ENCODE measurements at regions not wholly inside any gene's neighbourhood (a gene's known extent, or its start where the extent isn't known, plus 50 kb on each side); places are given as distances from the start of the nearest gene placed in this dataset.

DNA sequence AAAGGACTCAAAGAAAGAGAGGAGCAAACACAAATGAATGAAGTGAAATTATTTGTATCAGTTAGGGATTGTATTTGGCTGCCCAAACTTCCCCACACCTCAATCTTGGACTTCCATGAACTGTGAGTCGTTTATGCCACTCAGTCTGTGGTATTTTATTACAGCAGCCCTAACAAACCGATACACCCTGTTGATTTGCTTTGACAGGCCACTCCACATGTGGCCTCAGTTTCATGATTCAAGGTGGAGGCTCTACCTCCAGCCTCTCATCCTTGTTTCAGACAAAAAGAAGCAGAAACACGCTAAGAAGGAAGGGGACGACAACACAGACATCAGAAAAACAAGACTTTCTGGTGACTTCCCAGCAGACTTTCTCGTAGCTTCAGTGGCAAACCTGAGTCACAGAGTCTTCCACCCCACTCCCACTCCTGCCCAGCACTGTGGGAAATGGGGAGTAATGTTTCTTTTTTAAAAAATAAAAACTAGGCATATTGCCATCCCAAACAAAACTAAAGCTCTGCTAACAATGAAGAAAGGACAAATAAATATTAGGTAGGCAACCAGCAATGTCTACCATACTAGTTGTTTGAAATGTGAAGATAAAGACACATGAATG is 52.2 kb upstream of the ABCA1 start:
- TF ChIP-seq, protein P1, sequence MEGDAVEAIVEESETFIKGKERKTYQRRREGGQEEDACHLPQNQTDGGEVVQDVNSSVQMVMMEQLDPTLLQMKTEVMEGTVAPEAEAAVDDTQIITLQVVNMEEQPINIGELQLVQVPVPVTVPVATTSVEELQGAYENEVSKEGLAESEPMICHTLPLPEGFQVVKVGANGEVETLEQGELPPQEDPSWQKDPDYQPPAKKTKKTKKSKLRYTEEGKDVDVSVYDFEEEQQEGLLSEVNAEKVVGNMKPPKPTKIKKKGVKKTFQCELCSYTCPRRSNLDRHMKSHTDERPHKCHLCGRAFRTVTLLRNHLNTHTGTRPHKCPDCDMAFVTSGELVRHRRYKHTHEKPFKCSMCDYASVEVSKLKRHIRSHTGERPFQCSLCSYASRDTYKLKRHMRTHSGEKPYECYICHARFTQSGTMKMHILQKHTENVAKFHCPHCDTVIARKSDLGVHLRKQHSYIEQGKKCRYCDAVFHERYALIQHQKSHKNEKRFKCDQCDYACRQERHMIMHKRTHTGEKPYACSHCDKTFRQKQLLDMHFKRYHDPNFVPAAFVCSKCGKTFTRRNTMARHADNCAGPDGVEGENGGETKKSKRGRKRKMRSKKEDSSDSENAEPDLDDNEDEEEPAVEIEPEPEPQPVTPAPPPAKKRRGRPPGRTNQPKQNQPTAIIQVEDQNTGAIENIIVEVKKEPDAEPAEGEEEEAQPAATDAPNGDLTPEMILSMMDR (conservative IDR thresholded peaks at IDR 0.05; ENCODE audit: low read depth, low read length): no peak

DNA sequence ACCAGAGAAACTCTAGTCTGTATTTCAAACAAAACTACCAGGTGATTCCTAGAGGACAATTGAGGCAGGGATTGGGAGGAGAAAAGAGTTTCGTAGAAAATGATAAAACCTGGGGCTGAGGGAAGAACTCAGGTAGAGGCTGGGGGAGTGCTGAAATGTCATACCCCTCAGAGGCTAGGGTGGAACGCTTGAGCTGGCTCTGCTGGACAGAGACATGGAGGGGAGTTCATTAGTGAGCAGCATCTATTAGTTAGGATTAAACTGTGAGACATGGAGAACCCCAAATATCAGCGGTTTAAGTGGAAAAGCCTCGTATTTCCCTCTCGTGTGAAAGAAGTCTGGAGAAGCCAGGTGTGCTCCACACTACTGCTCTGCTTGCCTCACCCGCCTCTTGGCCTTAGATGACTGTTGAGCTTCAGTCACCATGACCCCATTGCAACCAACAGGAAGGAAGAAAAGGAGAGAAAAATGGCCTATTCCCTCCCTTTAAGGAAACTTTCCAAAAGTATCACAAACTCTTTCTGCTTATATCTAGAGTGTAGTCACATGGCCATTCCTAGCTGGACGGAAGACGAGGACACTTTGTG is 53.7 kb upstream of the ABCA1 start:
- no peak overlapping the region for H3K4me3 ChIP-seq (ENCODE audit: low read depth, low read length)
- TF ChIP-seq, protein P1 (conservative IDR thresholded peaks at IDR 0.05; ENCODE audit: low read depth, low read length): no peak
- DNase-seq (ENCODE audit: low read depth): no peak

More for the DNA sequence above, 52.2 kb upstream of the ABCA1 start:
- H3K4me3 ChIP-seq (ENCODE audit: low read depth, low read length): no peak overlapping the region
- no peak for DNase-seq (ENCODE audit: low read depth)

DNA sequence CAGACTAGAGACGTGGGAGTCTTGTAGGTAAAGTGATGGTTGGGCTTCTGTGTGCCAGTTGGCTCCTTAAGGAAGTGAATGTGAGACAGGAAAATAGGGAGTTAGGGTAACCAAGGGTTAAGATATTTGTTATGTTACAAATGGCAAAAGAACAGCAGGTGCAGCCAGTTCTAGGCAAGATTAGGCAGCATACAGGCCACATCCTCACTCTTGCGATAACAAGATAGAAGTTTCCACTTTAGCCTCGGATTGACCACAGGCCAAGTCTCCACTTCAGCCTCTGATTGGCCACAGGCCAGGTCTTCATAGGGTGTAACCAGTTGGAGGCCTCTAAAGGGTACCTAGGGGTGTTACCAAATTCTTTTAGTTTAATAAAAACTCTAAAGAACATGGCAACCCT is 54.6 kb upstream of the ABCA1 start:
- no peak for DNase-seq (ENCODE audit: low read depth)

DNA sequence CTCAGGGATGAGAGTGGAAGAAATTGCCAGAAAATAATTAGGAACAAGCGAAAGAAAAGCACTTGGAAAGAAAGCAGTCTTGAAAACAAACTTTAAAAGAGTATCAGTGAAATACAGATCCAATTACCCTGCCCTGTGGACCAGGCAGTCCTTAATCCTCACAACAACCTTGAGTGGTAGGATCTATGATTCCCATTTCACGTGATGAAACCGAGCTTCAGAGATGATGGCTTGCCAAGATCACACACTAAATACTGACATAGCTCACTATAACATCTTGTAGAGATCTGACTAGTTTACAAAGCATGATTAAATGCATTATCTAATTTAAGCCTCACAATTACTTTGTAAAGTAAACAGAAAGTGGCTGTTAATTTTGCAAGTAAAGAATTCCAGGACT is 55.5 kb upstream of the ABCA1 start:
- H3K4me3 ChIP-seq (ENCODE audit: low read depth, low read length): no peak overlapping the region
- no peak for DNase-seq (ENCODE audit: low read depth)
- TF ChIP-seq, protein P1 (conservative IDR thresholded peaks at IDR 0.05; ENCODE audit: low read depth, low read length): no peak

More for the DNA sequence above, 54.6 kb upstream of the ABCA1 start:
- TF ChIP-seq, protein P1 (conservative IDR thresholded peaks at IDR 0.05; ENCODE audit: low read depth, low read length): no peak
- no peak overlapping the region for H3K4me3 ChIP-seq (ENCODE audit: low read depth, low read length)

DNA sequence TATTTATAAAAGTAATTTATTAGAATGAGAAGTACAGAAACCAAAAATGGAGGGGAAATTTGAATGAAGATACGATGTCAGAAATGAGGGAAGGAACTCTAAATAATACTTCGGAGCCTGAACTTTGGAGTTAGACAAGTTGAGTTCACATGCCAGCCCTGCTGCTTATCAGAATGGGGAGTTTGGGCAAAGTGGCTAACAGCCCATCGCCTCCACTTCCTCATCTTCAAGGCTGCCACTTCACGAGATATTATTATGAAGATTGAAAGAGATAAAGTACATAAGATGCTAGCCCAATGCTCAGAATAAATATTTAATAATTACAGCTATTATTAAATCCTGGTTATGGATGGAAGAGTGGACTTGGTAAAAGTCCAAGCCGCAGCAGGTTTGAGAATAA is 56.2 kb upstream of the ABCA1 start:
- H3K4me3 ChIP-seq (ENCODE audit: low read depth, low read length): no peak overlapping the region
- TF ChIP-seq, protein P1 (conservative IDR thresholded peaks at IDR 0.05; ENCODE audit: low read depth, low read length): no peak
- no peak for DNase-seq (ENCODE audit: low read depth)

DNA sequence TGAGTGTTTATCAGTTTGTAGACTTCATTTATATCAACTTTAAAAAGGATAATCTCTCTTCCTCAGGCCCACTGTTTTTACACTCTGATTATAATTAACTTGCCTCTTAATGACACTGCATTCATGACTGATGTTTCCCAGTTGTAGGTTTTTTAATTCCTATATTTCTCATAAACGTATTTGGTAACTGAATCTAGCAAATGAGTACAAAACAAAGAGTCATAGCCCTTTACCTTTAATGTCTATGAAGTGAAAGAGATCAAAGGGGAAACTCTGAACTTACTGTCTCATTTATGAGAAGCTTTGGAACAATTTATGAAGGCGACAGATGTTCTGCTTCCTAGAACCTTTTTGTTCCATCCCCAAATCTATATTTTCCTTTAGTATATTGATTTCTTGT is 56.6 kb upstream of the ABCA1 start:
- H3K4me3 ChIP-seq (ENCODE audit: low read depth, low read length): no peak overlapping the region
- TF ChIP-seq, protein P1 (conservative IDR thresholded peaks at IDR 0.05; ENCODE audit: low read depth, low read length): no peak
- DNase-seq (ENCODE audit: low read depth): no peak

DNA sequence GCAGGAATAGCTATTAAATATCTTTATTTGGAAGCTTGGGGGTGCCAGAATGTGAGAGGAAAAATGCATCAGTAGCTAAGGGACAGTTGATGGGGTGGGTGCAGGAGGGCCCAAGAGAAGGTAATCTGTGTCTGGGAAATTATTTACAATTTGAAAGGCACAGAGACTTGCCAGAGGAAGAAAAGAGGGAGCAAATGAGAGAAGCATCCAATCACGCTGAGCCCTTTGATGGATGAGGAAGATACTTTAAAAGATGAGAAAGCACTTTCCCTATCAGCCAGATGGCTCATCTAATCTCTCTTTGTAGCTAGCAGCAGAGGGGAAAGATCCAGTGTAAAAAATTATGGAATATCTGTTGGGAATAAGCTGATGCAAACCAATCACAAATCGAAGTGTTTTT is 57.0 kb upstream of the ABCA1 start:
- H3K4me3 ChIP-seq (ENCODE audit: low read depth, low read length): no peak overlapping the region
- TF ChIP-seq, protein P1 (conservative IDR thresholded peaks at IDR 0.05; ENCODE audit: low read depth, low read length): no peak
- DNase-seq (ENCODE audit: low read depth): no peak
